ENCODE measurements at regions not wholly inside any gene's neighbourhood (a gene's known extent, or its start where the extent isn't known, plus 50 kb on each side); places are given as distances from the start of the nearest gene placed in this dataset.

DNA sequence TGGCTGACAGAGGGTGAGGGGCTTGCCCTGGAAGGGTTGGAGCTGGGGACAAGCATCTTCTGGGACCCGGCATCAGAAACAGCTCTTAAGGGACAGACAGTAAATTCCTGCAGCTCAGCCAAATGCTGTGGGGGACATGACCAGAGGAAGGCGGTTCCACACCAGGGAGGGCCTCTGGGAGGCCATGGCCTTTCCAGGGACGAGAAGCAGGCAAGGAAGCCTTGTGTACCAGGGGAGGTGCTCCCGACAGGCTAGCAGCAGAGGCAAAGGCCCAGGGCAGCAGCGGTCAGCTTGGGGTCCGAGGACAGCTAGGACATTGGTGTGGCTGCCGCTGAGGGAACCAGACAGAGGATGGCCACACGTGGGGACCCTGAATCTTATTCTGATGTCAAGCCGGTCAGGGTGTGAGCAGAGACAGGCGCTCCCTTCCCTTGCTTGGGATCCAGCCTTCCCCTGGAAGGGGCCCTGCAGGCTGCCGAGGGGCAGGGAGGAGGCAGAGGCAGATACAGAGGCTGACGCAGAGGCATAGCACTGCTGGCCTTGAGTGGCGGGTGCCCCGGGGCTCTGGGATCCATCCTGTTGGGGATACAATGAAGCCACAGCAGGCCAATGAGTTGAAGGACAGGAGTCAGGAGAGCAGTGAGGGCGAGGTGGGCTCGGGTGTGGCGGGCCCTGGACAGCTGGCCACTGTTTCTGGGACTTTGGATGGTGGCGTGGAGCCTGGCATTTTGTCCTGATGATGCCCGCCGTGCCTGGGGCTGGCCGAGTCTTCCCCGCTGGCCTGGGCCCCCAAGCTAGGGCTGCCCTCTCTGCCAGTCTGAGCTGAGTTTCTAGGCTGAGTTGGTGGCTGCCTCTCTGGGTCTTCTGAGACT lies 64.1 kb upstream of the GPC1 start (continued):
- TF ChIP-seq, protein P1, sequence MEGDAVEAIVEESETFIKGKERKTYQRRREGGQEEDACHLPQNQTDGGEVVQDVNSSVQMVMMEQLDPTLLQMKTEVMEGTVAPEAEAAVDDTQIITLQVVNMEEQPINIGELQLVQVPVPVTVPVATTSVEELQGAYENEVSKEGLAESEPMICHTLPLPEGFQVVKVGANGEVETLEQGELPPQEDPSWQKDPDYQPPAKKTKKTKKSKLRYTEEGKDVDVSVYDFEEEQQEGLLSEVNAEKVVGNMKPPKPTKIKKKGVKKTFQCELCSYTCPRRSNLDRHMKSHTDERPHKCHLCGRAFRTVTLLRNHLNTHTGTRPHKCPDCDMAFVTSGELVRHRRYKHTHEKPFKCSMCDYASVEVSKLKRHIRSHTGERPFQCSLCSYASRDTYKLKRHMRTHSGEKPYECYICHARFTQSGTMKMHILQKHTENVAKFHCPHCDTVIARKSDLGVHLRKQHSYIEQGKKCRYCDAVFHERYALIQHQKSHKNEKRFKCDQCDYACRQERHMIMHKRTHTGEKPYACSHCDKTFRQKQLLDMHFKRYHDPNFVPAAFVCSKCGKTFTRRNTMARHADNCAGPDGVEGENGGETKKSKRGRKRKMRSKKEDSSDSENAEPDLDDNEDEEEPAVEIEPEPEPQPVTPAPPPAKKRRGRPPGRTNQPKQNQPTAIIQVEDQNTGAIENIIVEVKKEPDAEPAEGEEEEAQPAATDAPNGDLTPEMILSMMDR (conservative IDR thresholded peaks at IDR 0.05; ENCODE audit: low read depth, low read length): no peak
- TF ChIP-seq MAZ (IDR thresholded peaks at IDR 0.05; ENCODE audit: borderline replicate concordance, low read depth, low read length): no peak
- TF ChIP-seq CHD1 (IDR thresholded peaks at IDR 0.05; ENCODE audit: low read depth, low read length): no peak
- no peak for TF ChIP-seq MXI1 (IDR thresholded peaks at IDR 0.05; ENCODE audit: borderline replicate concordance, low read depth, low read length)
- TF ChIP-seq RAD21 (IDR thresholded peaks at IDR 0.05; ENCODE audit: low read length): no peak
- no peak for TF ChIP-seq BHLHE40 (IDR thresholded peaks at IDR 0.05; ENCODE audit: low read depth, low read length)

Measured in IMR-90 (cell line).